ENCODE measurements at regions not wholly inside any gene's neighbourhood (a gene's known extent, or its start where the extent isn't known, plus 50 kb on each side); places are given as distances from the start of the nearest gene placed in this dataset.

DNA sequence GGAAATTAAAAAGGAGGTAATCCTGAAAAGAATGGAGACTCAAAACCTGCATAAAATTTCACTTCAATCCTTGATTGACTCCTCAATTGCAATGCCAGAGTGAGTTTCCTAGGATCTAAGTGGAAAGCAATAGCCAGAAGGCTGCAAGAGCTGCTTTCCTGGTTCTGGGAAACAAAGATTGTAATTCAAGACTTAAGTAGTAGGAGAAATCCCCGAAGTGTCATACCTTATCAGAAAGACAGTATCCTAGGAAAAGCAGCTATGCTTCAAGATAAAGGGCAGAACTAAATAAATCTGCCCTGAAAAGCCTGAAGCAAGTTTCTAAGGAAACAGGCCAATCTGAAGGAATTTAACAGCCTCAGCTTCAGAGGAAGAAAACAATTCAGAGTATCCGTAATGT lies 390.2 kb downstream of the DSC3 start (continued):
- TF ChIP-seq, protein P1, sequence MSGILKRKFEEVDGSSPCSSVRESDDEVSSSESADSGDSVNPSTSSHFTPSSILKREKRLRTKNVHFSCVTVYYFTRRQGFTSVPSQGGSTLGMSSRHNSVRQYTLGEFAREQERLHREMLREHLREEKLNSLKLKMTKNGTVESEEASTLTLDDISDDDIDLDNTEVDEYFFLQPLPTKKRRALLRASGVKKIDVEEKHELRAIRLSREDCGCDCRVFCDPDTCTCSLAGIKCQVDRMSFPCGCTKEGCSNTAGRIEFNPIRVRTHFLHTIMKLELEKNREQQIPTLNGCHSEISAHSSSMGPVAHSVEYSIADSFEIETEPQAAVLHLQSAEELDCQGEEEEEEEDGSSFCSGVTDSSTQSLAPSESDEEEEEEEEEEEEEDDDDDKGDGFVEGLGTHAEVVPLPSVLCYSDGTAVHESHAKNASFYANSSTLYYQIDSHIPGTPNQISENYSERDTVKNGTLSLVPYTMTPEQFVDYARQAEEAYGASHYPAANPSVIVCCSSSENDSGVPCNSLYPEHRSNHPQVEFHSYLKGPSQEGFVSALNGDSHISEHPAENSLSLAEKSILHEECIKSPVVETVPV (CRISPR knock-in tag; IDR thresholded peaks at IDR 0.05) = no peak
- no peak for TF ChIP-seq ZNF8 (CRISPR knock-in tag; IDR thresholded peaks at IDR 0.05)
- no peak for TF ChIP-seq GLIS3 (CRISPR knock-in tag; IDR thresholded peaks at IDR 0.05)

DNA sequence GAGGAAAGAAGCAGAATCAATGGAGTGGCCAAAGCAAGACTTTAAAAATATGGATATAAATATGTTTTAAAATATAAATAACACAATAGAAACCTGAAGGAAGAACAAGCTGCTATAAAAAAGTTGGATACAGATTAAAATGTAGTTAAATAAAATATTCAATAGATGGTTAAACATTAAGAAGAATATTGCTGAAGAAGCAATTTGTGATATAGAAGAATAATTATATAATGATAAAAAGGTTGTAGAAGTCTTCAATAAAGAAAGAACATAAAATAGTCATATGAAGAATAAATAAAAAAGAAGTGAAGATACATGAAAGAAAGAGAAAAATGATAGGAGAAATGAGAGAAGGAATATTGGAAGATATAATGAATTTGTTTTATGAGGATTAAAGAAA lies 392.0 kb downstream of the DSC3 start:
- no peak for ATAC-seq
- TF ChIP-seq, protein P1 (CRISPR knock-in tag; IDR thresholded peaks at IDR 0.05) = no peak
- TF ChIP-seq, protein P2, sequence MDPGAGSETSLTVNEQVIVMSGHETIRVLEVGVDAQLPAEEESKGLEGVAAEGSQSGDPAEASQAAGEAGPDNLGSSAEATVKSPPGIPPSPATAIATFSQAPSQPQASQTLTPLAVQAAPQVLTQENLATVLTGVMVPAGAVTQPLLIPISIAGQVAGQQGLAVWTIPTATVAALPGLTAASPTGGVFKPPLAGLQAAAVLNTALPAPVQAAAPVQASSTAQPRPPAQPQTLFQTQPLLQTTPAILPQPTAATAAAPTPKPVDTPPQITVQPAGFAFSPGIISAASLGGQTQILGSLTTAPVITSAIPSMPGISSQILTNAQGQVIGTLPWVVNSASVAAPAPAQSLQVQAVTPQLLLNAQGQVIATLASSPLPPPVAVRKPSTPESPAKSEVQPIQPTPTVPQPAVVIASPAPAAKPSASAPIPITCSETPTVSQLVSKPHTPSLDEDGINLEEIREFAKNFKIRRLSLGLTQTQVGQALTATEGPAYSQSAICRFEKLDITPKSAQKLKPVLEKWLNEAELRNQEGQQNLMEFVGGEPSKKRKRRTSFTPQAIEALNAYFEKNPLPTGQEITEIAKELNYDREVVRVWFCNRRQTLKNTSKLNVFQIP (CRISPR knock-in tag; IDR thresholded peaks at IDR 0.05; ENCODE audit: borderline replicate concordance, low read depth) = no peak
- TF ChIP-seq ARNTL (CRISPR knock-in tag; IDR thresholded peaks at IDR 0.05; ENCODE audit: borderline replicate concordance, low read depth) (no peak), ISL1 (CRISPR knock-in tag; IDR thresholded peaks at IDR 0.05) (no peak), ZC3H10 (CRISPR knock-in tag; IDR thresholded peaks at IDR 0.05) (no peak)

DNA sequence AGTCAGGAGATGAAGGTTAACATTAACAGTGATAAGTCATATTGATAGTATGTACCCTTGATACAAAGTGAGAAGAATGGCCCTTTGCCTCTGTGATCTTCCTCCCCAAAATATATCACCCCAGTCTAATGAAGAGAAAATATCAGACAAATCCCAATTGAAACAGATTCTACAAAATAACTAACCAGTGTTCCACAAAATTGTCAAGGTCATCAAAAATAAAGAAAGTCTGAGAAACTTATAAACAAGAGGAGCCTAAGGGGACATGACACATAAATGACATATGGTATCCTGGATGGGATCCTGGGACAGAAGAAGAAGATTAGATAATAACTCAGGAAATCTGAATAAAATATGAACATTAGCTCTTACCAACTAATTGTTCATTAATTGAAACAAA lies 398.4 kb downstream of the DSC3 start:
- TF ChIP-seq ZNF70 (CRISPR knock-in tag; IDR thresholded peaks at IDR 0.05) (no peak), SNAI2 (CRISPR knock-in tag; IDR thresholded peaks at IDR 0.05) (no peak), TCF4 (CRISPR knock-in tag; IDR thresholded peaks at IDR 0.05; ENCODE audit: borderline replicate concordance) (no peak), ZFP3 (CRISPR knock-in tag; IDR thresholded peaks at IDR 0.05) (no peak), GLIS3 (CRISPR knock-in tag; IDR thresholded peaks at IDR 0.05) (no peak), BACH2 (CRISPR knock-in tag; IDR thresholded peaks at IDR 0.05; ENCODE audit: borderline replicate concordance) (no peak), OSR1 (CRISPR knock-in tag; IDR thresholded peaks at IDR 0.05) (no peak), PPARA (CRISPR knock-in tag; IDR thresholded peaks at IDR 0.05; ENCODE audit: borderline replicate concordance) (no peak), ZC3H10 (CRISPR knock-in tag; IDR thresholded peaks at IDR 0.05) (no peak), ZFP30 (CRISPR knock-in tag; IDR thresholded peaks at IDR 0.05) (no peak)
- TF ChIP-seq, protein P2 (CRISPR knock-in tag; IDR thresholded peaks at IDR 0.05; ENCODE audit: borderline replicate concordance, low read depth) = no peak

DNA sequence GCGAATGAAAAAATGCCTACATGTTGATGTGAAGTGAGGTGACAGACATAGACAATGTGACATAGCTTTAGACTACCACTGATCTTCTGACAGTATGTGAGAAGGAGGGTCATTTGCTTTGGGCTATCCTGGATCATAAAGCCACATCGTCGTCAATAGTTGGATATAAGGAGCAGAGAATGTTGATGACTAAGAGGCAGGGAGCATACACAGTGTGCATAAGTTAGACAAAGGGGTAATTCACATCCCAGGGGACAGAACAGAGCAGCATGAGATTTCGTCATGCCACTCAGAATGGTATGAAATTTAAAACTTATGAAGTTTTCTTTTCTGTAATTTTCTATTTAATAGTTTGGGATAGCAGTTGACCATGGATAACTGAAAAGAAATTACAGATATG lies 403.2 kb downstream of the DSC3 start:
- no peak for ATAC-seq
- no peak for TF ChIP-seq OSR1 (CRISPR knock-in tag; IDR thresholded peaks at IDR 0.05)
- TF ChIP-seq ZC3H10 (CRISPR knock-in tag; IDR thresholded peaks at IDR 0.05) = no peak
- no peak for TF ChIP-seq ISL1 (CRISPR knock-in tag; IDR thresholded peaks at IDR 0.05)
- no peak for TF ChIP-seq ZFP30 (CRISPR knock-in tag; IDR thresholded peaks at IDR 0.05)
- TF ChIP-seq, protein P3, sequence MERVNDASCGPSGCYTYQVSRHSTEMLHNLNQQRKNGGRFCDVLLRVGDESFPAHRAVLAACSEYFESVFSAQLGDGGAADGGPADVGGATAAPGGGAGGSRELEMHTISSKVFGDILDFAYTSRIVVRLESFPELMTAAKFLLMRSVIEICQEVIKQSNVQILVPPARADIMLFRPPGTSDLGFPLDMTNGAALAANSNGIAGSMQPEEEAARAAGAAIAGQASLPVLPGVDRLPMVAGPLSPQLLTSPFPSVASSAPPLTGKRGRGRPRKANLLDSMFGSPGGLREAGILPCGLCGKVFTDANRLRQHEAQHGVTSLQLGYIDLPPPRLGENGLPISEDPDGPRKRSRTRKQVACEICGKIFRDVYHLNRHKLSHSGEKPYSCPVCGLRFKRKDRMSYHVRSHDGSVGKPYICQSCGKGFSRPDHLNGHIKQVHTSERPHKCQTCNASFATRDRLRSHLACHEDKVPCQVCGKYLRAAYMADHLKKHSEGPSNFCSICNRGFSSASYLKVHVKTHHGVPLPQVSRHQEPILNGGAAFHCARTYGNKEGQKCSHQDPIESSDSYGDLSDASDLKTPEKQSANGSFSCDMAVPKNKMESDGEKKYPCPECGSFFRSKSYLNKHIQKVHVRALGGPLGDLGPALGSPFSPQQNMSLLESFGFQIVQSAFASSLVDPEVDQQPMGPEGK (CRISPR knock-in tag; IDR thresholded peaks at IDR 0.05; ENCODE audit: borderline replicate concordance) = no peak

More for the DNA sequence above, 398.4 kb downstream of the DSC3 start:
- ATAC-seq = no peak

DNA sequence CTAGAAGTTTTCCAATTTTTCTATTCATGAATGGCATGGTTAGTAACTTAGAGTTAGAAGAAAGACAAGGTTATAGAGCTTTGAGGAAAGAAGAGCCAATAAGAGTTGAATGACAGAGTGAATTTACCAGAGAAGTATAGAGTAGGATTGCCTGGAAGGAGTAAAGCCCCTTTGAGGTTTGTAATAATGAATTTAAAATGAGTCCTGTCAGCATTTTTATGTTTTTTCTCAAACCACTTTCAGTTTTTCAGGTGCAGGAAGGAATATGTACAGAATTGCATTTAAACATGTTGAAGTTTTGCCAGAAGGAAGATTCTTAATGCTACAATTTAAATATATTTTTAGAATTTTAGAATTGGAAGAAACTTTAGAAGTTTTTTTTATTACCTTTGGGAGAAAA lies 408.3 kb downstream of the DSC3 start:
- TF ChIP-seq GLIS3 (CRISPR knock-in tag; IDR thresholded peaks at IDR 0.05) (no peak), CSDC2 (CRISPR knock-in tag; IDR thresholded peaks at IDR 0.05) (no peak), ZFP30 (CRISPR knock-in tag; IDR thresholded peaks at IDR 0.05) (no peak), ISL1 (CRISPR knock-in tag; IDR thresholded peaks at IDR 0.05) (no peak), ZNF565 (CRISPR knock-in tag; conservative IDR thresholded peaks at IDR 0.05; ENCODE audit: low read depth) (no peak), RARB (CRISPR knock-in tag; IDR thresholded peaks at IDR 0.05) (no peak), OSR1 (CRISPR knock-in tag; IDR thresholded peaks at IDR 0.05) (no peak), SNAI2 (CRISPR knock-in tag; IDR thresholded peaks at IDR 0.05) (no peak)
- TF ChIP-seq, protein P3 (CRISPR knock-in tag; IDR thresholded peaks at IDR 0.05; ENCODE audit: borderline replicate concordance) = no peak
- TF ChIP-seq, protein P1 (CRISPR knock-in tag; IDR thresholded peaks at IDR 0.05) = no peak
- ATAC-seq = no peak

Data from SK-N-SH treated with all-trans-retinoic acid at 6 μM for 48 hours (cell line).